DMS 273 (cell line): ENCODE measurements at regions not wholly inside any gene's neighbourhood (a gene's known extent, or its start where the extent isn't known, plus 50 kb on each side); places are given as distances from the start of the nearest gene placed in this dataset.

ENCODE experiments used
- DNase-seq: peaks from one replicate; lab custom pipeline; 2025; ENCODE audit not compliant: unreplicated experiment; lab: John Stamatoyannopoulos, UW

GRCh38 chr17:27973258-27974044, 69.0 kb upstream of the NLK start:
- DNase-seq, result no peak

DNA sequence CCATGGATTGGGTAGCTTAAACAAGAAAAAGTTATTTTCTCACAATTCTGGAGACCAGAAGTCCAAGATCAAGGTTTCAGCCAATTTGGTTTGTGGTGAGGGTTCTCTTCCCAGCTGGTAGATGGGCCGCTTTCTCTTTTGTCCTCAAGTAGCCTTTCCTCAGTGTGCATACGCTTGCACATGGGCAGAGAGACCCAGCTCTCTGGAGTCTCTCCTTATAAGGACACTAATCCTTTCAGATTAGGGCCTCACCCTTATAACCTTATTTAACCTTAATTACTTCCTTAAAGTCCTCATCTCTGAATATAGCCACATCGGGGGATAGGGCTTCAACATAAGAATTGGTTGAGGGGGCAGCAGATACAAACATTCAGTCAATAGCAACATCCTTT, 68.4 kb upstream of the NLK start:
- peak; percentile 24 for DNase-seq

DNA sequence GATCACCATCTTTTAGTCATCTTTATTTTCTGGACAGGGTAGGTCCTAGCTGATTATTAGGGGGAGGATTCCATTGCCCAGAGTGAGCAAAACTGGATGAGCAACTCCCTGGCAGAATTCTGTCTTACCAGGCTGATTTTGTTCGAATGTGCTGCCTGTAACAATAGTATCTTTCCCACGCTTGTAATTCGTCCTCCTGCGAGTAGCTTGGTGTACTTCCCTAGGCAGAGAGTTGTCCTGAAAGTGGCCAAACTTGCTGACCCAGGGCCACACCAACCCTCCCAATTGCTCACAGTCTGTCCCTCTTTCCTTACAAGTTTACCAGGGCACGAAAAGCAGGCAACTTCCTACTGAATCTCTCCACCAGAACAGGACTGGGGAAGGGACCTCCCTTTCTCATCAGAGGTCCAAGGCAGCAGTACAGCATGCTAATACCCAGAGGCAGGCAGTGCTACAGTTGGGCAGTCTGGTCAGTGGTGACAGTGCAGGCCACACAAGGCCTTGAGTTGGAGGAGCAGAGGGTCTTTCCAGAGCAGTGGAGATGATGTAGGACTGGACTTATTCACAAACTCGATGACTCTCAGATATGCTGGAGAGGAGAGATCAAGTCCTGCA, 67.8 kb upstream of the NLK start:
- DNase-seq, result peak; percentile 41

DNA sequence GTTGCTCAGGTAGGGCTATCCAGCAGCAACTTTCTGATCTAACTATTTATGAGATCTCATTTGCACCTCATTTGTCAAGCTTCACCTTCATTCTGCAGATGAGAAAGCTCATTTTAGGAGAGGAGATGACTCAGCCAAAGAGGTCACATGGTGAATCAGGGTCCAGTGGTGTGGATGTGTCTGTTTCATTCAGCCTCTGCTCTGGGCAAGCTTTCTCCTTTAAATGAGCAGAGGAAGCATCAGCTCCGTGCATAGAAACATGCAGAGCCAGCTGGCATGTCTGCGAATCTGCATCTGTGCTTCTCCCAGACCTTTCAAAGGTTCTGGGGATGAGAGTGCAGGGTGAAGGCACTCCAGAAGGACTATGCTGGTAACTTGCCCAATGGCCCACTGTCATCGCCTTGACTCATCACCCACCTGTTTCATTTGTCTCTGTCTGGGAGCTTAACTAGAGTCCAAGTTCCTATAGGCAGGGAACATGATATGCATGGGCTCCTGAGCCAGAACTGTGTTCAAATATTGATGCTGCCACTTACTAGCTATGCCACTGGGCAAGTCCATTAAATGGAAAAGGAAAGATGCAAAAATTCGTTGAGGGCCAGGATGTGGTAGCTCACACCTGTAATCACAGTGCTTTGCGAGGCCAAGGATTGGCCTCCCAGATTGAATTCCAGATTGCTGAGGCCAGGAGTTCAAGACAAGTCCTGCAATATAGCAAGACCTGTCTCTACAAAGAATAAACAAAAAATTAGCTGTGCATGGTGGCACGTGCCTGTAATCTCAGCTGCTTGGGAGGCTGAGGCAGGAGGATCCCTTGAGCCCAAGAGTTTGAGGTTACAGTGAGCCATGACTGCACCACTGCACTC, 67.1 kb upstream of the NLK start:
- DNase-seq, result peak; percentile 93

- no peak for DNase-seq
These were observed 66.1 kb upstream of the NLK start for GRCh38 chr17:27976331-27976730.

GRCh38 chr17:27977751-27978688, 64.5 kb upstream of the NLK start:
- peak; percentile 85 for DNase-seq

GRCh38 chr17:27978689-27979175, 63.7 kb upstream of the NLK start:
- no peak for DNase-seq

GRCh38 chr17:27980043-27980442, 62.4 kb upstream of the NLK start:
- DNase-seq, result no peak

DNA sequence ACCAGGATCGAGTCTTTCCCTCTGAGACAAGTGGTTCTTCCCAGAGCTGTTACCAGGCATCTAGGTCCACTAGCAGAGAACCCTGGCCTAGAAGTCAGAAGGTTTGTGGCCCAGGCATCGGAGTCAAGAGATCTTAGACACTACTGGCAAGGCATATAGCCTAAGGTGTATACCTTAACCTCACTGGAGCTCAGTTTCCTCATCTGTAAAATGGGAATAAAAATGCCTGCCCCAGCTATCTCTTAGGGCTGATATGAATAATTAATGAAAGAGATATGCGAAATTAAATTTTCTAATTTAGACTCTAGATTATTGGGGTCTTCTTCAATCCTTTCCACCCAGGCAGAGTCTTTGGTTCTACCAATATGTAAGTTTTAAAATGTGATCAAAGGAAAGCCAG, 60.5 kb upstream of the NLK start:
- DNase-seq, result no peak

- no peak for DNase-seq
These were observed 59.8 kb upstream of the NLK start for GRCh38 chr17:27982688-27983087.

- DNase-seq, result no peak
These were observed 58.6 kb upstream of the NLK start for GRCh38 chr17:27983853-27984252.

GRCh38 chr17:27984404-27984803, 58.1 kb upstream of the NLK start:
- no peak for DNase-seq

- no peak for DNase-seq
These were observed 57.7 kb upstream of the NLK start for GRCh38 chr17:27984816-27985215.

DNA sequence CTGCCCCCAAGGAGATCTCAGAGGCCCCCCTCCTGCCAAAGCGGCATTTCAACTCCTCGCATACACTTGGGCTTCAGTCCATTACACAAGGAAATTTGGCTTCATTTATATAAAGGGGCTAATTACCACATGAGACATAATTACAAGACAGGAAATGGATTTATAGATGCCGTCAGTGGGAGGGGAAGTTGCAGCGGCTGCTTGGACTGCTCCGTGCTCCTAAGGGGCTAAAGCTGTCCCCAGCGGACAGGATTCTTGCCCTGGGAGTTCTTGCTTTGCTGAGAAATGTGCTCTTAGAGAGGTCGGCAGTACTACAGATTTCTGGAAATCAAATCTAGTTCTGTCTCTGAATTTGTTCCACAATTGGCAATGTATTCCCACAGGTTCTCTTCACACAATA, 57.2 kb upstream of the NLK start:
- no peak for DNase-seq

GRCh38 chr17:27985736-27986399, 56.6 kb upstream of the NLK start:
- DNase-seq, result no peak

DNA sequence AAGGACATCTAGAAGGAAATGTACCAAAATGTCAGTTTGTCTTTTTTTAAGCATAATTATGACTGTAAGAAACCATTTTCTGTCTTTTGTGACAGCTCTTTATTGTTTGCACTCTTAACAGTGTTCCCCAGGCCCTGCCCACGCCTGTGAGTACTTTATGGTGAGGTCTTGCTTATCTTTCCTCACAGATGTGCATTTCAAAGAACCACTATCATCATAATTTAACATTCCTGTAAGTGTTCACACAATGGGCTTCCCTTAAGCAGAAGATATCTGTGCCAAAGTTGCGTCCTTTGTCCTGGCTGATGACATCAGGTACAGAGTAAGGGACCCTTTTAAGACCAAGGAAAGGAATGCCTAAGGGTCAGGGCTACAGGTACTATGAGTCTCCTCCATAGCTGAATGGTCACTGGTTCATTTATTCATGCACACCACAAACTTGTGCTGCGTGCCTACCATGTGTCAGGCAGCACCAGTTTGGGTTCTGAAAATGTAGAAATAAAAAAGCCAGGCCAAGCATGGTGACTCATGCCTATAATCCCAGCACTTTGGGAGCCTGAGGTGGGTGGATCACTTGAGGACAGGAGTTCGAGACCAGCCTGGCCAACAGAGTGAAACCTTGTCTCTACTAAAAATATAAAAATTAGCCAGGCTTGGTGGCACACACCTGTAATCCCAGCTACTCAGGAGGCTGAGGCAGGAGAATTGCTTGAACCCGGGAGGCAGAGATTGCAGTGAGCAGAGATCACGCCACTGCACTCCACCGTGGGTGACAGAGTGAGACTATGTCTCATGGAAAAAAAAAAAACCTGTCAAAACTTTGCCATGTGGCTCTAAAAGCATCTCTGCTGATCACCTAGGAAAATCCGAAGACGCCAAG, 55.4 kb upstream of the NLK start:
- DNase-seq, result no peak

DNA sequence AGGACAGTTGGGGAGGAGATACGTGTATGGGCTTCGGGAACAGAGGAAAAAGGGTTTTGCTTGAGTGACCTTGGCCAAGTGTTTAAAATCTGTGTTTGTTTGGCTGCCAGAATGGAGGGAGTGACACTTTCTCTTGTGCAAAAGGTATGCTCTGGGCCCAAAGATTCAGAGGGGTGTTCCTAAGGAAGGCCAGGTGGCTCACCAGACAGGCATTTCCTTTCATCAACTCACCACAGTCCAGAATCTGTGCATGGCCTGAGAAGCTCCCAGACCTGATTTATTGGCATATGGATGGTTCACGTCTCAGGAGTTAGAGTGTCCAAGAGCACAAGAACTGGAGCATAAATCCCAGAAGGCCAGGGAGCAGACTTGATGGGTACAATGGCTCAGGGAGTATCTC, 53.4 kb upstream of the NLK start:
- DNase-seq, result no peak

DNA sequence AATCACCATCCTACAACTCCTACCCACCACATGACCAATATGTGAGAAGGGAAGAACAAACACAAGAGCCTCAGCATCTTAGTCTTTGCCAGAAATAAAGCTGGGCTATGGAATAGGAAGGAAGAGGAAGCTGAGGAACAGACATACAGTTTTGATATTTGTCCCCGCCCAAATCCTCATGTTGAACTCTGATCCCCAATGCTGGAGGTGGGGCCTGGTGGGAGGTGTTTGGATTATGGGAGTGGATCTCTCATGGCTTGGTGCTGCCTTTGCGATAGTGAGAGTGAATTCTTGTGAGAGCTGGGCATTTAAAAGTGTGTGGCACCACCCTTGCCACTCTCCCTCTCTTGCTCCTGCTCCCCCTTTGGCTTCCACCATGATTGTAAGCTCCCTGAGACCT, 52.4 kb upstream of the NLK start:
- no peak for DNase-seq

DNA sequence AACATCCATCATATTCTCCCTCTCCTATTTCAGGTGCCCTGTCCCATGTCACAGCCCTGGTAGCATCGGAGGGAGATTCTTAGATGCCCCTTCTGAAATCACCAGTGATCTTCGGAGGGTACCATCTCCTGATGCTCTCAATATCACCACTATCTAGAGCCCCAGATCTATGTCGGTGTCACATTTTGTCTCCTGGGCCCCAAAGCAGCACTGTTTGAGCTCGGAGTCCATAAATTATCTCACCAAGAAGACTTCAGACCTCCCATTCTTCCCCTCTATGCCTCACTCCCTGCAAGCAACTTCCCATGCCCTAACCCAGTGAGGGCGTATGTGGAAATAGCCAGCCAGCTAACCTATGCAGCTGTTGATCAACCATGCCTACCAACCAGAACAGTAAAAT, 51.5 kb upstream of the NLK start:
- no peak for DNase-seq
